ENCODE measurements at regions not wholly inside any gene's neighbourhood (a gene's known extent, or its start where the extent isn't known, plus 50 kb on each side); places are given as distances from the start of the nearest gene placed in this dataset.

DNA sequence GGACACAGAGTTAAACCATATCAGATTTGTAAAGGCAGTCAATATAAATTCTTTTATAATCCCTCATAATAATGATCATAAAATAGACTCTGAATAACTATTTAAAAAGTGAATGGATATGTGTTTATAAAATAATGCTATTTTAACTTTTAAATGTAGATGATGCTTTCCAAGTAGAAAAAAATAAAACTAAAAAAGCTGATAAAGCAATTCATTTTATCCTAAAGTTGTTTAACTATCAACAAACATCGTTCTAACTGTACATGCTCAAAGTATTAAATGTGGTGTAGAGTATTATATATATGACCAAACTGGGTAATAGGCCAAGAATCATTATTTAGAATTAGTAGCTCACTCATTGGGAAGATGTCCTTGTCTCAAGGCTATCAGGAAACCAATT, 248.3 kb upstream of the CLEC14A start:
- TF ChIP-seq CTCF (IDR thresholded peaks at IDR 0.05; ENCODE audit: low read depth, low read length) = no peak
- TF ChIP-seq EZH2phosphoT487 (IDR thresholded peaks at IDR 0.05; ENCODE audit: low read depth) = no peak

All from OCI-LY3 (cell line).